ENCODE measurements at regions not wholly inside any gene's neighbourhood (a gene's known extent, or its start where the extent isn't known, plus 50 kb on each side); places are given as distances from the start of the nearest gene placed in this dataset.
"Not testable (repeated sequence)": the region's sequence is repeated elsewhere in the genome, so short reads cannot be mapped to it uniquely, and the experiment has no call there.

GRCh38 chr2:55771612-55772011 is 78.0 kb upstream of the PNPT1 start:
- no peak for TF ChIP-seq CTCF (IDR thresholded peaks at IDR 0.05; ENCODE audit: control extremely low read depth, extremely low read depth)
- Histone ChIP-seq H3K4me1 (ENCODE audit: control insufficient read depth in 5 of 5, insufficient read depth in 5 of 5, low read length in 5 of 5) (no peaks in the 10 kb centered on the region), H3K27ac (ENCODE audit: low read depth in 1 of 2, low read length in 1 of 2) (no peak overlapping the region), H3K4me3 (no peak overlapping the region), H3K27me3 (ENCODE audit: control insufficient read depth in 3 of 3, insufficient read depth in 3 of 3, low read length in 2 of 3) (peaks cover 0 to 3% (median 0%) of the 10 kb centered on the region in 3 donors), H3K9ac (ENCODE audit: insufficient read depth in 1 of 2, low read length in 2 of 2) (no peak overlapping the region), H3K36me3 (ENCODE audit: control insufficient read depth in 4 of 4, insufficient read depth in 4 of 4, low read length in 4 of 4) (no peaks in the 10 kb centered on the region), H3K9me3 (ENCODE audit: control insufficient read depth in 4 of 4, insufficient read depth in 3 of 4, low read length in 3 of 4) (peaks cover 0 to 2% (median 0%) of the 10 kb centered on the region in 4 donors)
- ATAC-seq (ENCODE audit: insufficient read depth, low FRiP score): no peak
- DNase-seq: peak in 2 of 3 donors; percentile 66 to 73
- 20 to 33% methylated on average over 2 of the region's 2 CpGs for WGBS, 2 donors

- WGBS, 2 donors: 66 to 67% methylated on average over 2 of the region's 2 CpGs
- peaks cover 0 to 3% (median 0%) of the 10 kb centered on the region in 3 donors for H3K27me3 ChIP-seq (ENCODE audit: control insufficient read depth in 3 of 3, insufficient read depth in 3 of 3, low read length in 2 of 3)
- no peak overlapping the region for H3K4me3 ChIP-seq
- ATAC-seq (ENCODE audit: insufficient read depth, low FRiP score) (no peak), DNase-seq (no peak)
- peaks cover 0 to 2% (median 0%) of the 10 kb centered on the region in 4 donors for H3K9me3 ChIP-seq (ENCODE audit: control insufficient read depth in 4 of 4, insufficient read depth in 3 of 4, low read length in 3 of 4)
- H3K27ac ChIP-seq (ENCODE audit: low read depth in 1 of 2, low read length in 1 of 2): no peak overlapping the region
- H3K9ac ChIP-seq (ENCODE audit: insufficient read depth in 1 of 2, low read length in 2 of 2): no peak overlapping the region
- H3K4me1 ChIP-seq (ENCODE audit: control insufficient read depth in 5 of 5, insufficient read depth in 5 of 5, low read length in 5 of 5): no peaks in the 10 kb centered on the region
- TF ChIP-seq CTCF (IDR thresholded peaks at IDR 0.05; ENCODE audit: control extremely low read depth, extremely low read depth): no peak
- no peaks in the 10 kb centered on the region for H3K36me3 ChIP-seq (ENCODE audit: control insufficient read depth in 4 of 4, insufficient read depth in 4 of 4, low read length in 4 of 4)
Measured at GRCh38 chr2:55768991-55769390, 75.3 kb upstream of the PNPT1 start.

- Histone ChIP-seq H3K9me3 (ENCODE audit: control insufficient read depth in 4 of 4, insufficient read depth in 3 of 4, low read length in 3 of 4) (peaks cover 0 to 2% (median 0%) of the 10 kb centered on the region in 4 donors), H3K27me3 (ENCODE audit: control insufficient read depth in 3 of 3, insufficient read depth in 3 of 3, low read length in 2 of 3) (peaks cover 0 to 3% (median 0%) of the 10 kb centered on the region in 3 donors), H3K9ac (ENCODE audit: insufficient read depth in 1 of 2, low read length in 2 of 2) (no peak overlapping the region), H3K27ac (ENCODE audit: low read depth in 1 of 2, low read length in 1 of 2) (no peak overlapping the region), H3K4me1 (ENCODE audit: control insufficient read depth in 5 of 5, insufficient read depth in 5 of 5, low read length in 5 of 5) (no peaks in the 10 kb centered on the region), H3K36me3 (ENCODE audit: control insufficient read depth in 4 of 4, insufficient read depth in 4 of 4, low read length in 4 of 4) (no peaks in the 10 kb centered on the region), H3K4me3 (no peak overlapping the region)
- no peak for ATAC-seq (ENCODE audit: insufficient read depth, low FRiP score)
- TF ChIP-seq CTCF (IDR thresholded peaks at IDR 0.05; ENCODE audit: control extremely low read depth, extremely low read depth): no peak
- no peak for DNase-seq
Measured at GRCh38 chr2:55766947-55767346, 73.3 kb upstream of the PNPT1 start.

- 93 to 99% methylated on average over 2 of the region's 2 CpGs for WGBS, 2 donors
- DNase-seq: not testable (repeated sequence)
Measured at GRCh38 chr2:55765708-55766107, 72.1 kb upstream of the PNPT1 start.

More at GRCh38 chr2:55765708-55766107, 72.1 kb upstream of the PNPT1 start:
- not testable (repeated sequence) for H3K27me3 ChIP-seq (ENCODE audit: control insufficient read depth in 3 of 3, insufficient read depth in 3 of 3, low read length in 2 of 3); H3K4me3 ChIP-seq; ATAC-seq (ENCODE audit: insufficient read depth, low FRiP score); H3K27ac ChIP-seq (ENCODE audit: low read depth in 1 of 2, low read length in 1 of 2); H3K9me3 ChIP-seq (ENCODE audit: control insufficient read depth in 4 of 4, insufficient read depth in 3 of 4, low read length in 3 of 4); H3K36me3 ChIP-seq (ENCODE audit: control insufficient read depth in 4 of 4, insufficient read depth in 4 of 4, low read length in 4 of 4); H3K9ac ChIP-seq (ENCODE audit: insufficient read depth in 1 of 2, low read length in 2 of 2)
- peaks cover 0 to 11% (median 0%) of the 10 kb centered on the region in 5 donors for H3K4me1 ChIP-seq (ENCODE audit: control insufficient read depth in 5 of 5, insufficient read depth in 5 of 5, low read length in 5 of 5)
